Psoas muscle (tissue), 7 donors: ENCODE measurements at regions not wholly inside any gene's neighbourhood (a gene's known extent, or its start where the extent isn't known, plus 50 kb on each side); places are given as distances from the start of the nearest gene placed in this dataset.
A peak's percentile ranks its signal among the peaks of the same experiment; 100 is the strongest.

Source experiments
- ATAC-seq, 4 donors: fragments of 200-7000 bp; cut with Tn5 transposase; one replicate each; pipeline ENCODE4 v1.9.1; 2020; ENCODE audit warnings: moderate library complexity in 3 of 4, mild to moderate bottlenecking in 2 of 4
- DNase-seq, 2 donors: peaks; one replicate each; pipeline ENCODE4 v3.0.0-alpha.2; 2020
- H3K27ac ChIP-seq: fragments of 200-600 bp; one replicate; pipeline ENCODE4 v1.8.0; 2022
- H3K27me3 ChIP-seq, 3 donors: fragments of 200-600 bp in 1 of 3; one replicate each; pipeline versions ENCODE4 v1.6.1 to v1.8.0; 2013 to 2022; ENCODE audit warnings: low read length in 2 of 3, mild to moderate bottlenecking in 2 of 3, moderate library complexity in 1 of 3; ENCODE audit not compliant: insufficient read depth in 3 of 3
- H3K36me3 ChIP-seq, 2 donors: fragments of 200-600 bp in 1 of 2; one replicate each; pipeline versions ENCODE4 v1.6.1 to v1.8.0; 2013 to 2022; ENCODE audit warnings: low read depth in 1 of 2, mild to moderate bottlenecking in 1 of 2, moderate library complexity in 1 of 2; ENCODE audit not compliant: insufficient read depth in 1 of 2
- H3K4me1 ChIP-seq: fragments of 200-600 bp; one replicate; pipeline ENCODE4 v1.8.0; 2022
- H3K4me3 ChIP-seq: fragments of 200-600 bp; one replicate; pipeline ENCODE4 v1.8.0; 2022; ENCODE audit warnings: mild to moderate bottlenecking
- H3K9me3 ChIP-seq: fragments of 200-600 bp; one replicate; pipeline ENCODE4 v1.8.0; 2022
- CTCF ChIP-seq: fragments of 200-600 bp; IDR thresholded peaks from one replicate; pipeline ENCODE4 v1.8.0; 2022; ENCODE audit warnings: antibody characterized with exemption
- WGBS, 3 donors: extraction: QIAGEN DNeasy Blood & Tissue Kit; methylation state at CpG; one replicate each; pipeline versions ENCODE4 v1.1.6 to v1.1.7; 2013; 5-methylcytosine and 5-hydroxymethylcytosine counted together
- intact Hi-C, 2 donors: fragments of 100-400 bp; cut with DNase I; formaldehyde crosslinking; loops; one replicate each; pipeline versions ENCODE4 v1.11.0 to v1.14.2; 2022
- donor health status: healthy with polysubstance abuse.
- donor health status: DM: no; HTN: no; CAD: no; lungs with moderate emphysema.
- donor health status: Bipolar disorder and iron deficiency.
- donor health status: healthy.
- donor health status: DM: yes; HTN: yes; CAD: no.
- donor health status: DM: no; HTN: no; CAD: no.
- donor health status: DM: yes; HTN: yes; CAD: no.

- H3K4me3 ChIP-seq = no peak overlapping the region
- peak in 1 of 4 donors; percentile 33 for ATAC-seq
- no peaks in the 10 kb centered on the region for H3K27me3 ChIP-seq
- H3K4me1 ChIP-seq = no peaks in the 10 kb centered on the region
- intact Hi-C loops = no loop called here
- no peak overlapping the region for H3K27ac ChIP-seq
- TF ChIP-seq CTCF = no peak
- DNase-seq = peak in 1 of 2 donors; percentile 15
- WGBS, 3 donors = 35 to 53% (median 42%) methylated on average over 8 of the region's 8 CpGs
- no peaks in the 10 kb centered on the region for H3K36me3 ChIP-seq
- H3K9me3 ChIP-seq = no peaks in the 10 kb centered on the region
Observed at GRCh38 chr2:196268538-196269338, 97.4 kb upstream of the STK17B start.

GRCh38 chr2:196271795-196272194, 100.4 kb upstream of the STK17B start:
- no peaks in the 10 kb centered on the region for H3K4me1 ChIP-seq
- no peak overlapping the region for H3K27ac ChIP-seq
- H3K36me3 ChIP-seq = no peaks in the 10 kb centered on the region
- no peaks in the 10 kb centered on the region for H3K9me3 ChIP-seq
- 88 to 94% (median 91%) methylated on average over 3 of the region's 3 CpGs for WGBS, 3 donors
- no peaks in the 10 kb centered on the region for H3K27me3 ChIP-seq
- DNase-seq (no peak), ATAC-seq (no peak)
- no peak for TF ChIP-seq CTCF
- H3K4me3 ChIP-seq = no peak overlapping the region
- intact Hi-C loops = no loop called here

GRCh38 chr2:196274387-196274809, 103.0 kb upstream of the STK17B start:
- intact Hi-C loops = no loop called here
- H3K4me1 ChIP-seq = no peaks in the 10 kb centered on the region

GRCh38 chr2:196275646-196276352, 104.4 kb upstream of the STK17B start:
- Histone ChIP-seq H3K9me3 (no peaks in the 10 kb centered on the region), H3K36me3 (no peaks in the 10 kb centered on the region), H3K27ac (no peak overlapping the region), H3K27me3 (no peaks in the 10 kb centered on the region), H3K4me3 (no peak overlapping the region), H3K4me1 (no peaks in the 10 kb centered on the region)
- 68 to 74% (median 70%) methylated on average over 5 of the region's 5 CpGs for WGBS, 3 donors
- intact Hi-C loops = no loop called here
- ATAC-seq = no peak
- TF ChIP-seq CTCF = no peak
- DNase-seq = no peak

More at GRCh38 chr2:196274387-196274809, 103.0 kb upstream of the STK17B start:
- H3K4me3 ChIP-seq = no peak overlapping the region
- ATAC-seq = no peak
- no peak for TF ChIP-seq CTCF
- DNase-seq = no peak
- no peaks in the 10 kb centered on the region for H3K27me3 ChIP-seq
- no peak overlapping the region for H3K27ac ChIP-seq
- WGBS, 3 donors = 11 to 17% (median 12%) methylated on average over 1 of the region's 1 CpG
- no peaks in the 10 kb centered on the region for H3K9me3 ChIP-seq
- H3K36me3 ChIP-seq = no peaks in the 10 kb centered on the region
